CD4-positive, alpha-beta T cell treated with Interleukin-6 for 4 hours (primary cell): ENCODE measurements at regions not wholly inside any gene's neighbourhood (a gene's known extent, or its start where the extent isn't known, plus 50 kb on each side); places are given as distances from the start of the nearest gene placed in this dataset.

ENCODE experiments used
- DNase-seq: peaks from one replicate; pipeline ENCODE4 v3.0.0-alpha.2; 2020; ENCODE audit warnings: mixed read lengths

- DNase-seq, result no peak
Observed at GRCh38 chr18:47758000-47758399, 172.5 kb downstream of the SMAD2 start.

DNA sequence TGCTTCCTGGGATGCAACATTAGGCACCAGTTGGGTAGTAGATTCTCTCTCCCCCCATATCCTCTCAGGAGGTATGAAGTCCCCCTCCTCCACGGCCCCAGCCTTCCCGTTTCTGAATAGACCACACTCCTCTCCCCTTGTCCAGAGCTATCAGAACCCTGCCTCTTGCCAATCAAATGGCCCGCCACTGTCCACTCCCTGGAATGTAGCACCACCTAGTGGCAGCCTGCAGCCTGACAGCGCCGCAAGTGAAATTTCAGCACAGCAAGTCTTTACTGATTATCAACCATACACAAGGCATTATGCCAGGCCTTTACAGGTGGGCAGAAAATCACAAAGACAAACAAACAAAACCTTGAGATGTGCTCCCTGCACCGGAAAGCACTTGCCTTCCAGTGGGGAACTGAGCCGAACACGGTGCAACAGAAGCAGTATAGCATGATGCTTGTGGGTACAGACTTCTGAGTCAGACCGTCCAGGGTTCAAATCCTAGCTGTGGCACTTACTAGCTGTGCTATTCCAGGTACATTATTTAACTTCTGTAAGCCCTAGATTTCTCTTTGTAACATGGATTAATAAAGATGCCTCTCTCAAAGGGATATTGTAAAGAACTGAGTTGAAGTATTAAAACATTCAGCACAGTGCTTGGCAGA, 174.0 kb downstream of the SMAD2 start:
- DNase-seq, result peak; percentile 53

DNA sequence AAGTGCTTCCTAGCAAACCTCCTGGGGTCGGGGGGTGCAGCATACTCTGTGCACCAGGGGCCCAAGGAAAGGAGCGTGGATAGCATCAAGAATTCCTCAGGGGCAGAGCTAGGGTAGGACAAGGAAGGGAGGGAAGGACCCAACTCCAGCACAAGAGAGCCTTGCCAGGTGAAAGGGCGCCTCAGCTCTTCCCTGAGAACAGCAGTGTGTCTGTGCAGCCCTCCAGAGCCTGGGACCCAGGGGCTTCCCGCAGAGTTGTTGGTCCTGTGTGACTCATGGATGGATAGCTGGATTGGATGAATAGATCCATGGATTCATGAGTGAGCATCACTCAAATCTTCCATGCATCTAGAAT, 175.4 kb downstream of the SMAD2 start:
- no peak for DNase-seq

DNA sequence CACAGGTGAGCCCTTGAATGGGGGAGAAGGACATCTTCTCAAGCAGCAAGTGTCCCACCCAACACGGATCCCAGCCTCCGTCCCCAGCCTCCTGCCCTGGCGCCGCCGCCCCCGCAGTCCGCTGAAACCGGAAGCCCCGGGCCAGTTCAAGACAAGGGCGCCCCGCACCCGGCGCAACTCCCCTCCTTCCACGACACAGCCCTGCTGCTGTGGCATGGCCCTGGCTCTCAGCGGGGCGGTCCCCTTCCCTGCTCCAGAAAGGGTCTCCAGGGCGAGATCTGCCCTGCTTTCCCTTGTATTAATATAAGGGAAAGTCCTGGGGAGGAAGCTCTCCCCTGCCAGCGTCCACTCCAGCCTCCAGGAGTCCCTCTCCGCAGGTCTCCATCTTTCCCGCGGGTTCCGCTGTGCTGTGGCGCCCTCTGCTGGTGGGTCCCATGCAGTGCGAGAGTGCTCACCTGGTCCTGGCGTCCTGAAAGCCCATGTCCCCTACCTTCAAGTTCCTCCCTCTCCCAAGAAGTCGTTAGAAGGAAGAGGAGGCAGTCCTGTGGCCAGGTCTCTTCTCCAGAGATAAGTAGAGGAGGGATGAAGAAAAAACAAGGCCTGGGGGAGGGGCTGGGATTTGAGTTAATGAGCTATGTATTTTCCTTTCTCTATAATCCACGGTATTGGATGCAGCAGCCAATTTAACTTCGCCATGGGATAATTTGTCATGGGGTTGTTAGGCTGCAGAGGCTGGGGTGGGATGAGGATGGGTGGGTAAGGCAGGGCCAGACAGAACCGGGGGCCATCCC, 176.0 kb downstream of the SMAD2 start:
- peak; percentile 52 for DNase-seq

GRCh38 chr18:47752796-47753645, 177.4 kb downstream of the SMAD2 start:
- DNase-seq, result no peak

DNA sequence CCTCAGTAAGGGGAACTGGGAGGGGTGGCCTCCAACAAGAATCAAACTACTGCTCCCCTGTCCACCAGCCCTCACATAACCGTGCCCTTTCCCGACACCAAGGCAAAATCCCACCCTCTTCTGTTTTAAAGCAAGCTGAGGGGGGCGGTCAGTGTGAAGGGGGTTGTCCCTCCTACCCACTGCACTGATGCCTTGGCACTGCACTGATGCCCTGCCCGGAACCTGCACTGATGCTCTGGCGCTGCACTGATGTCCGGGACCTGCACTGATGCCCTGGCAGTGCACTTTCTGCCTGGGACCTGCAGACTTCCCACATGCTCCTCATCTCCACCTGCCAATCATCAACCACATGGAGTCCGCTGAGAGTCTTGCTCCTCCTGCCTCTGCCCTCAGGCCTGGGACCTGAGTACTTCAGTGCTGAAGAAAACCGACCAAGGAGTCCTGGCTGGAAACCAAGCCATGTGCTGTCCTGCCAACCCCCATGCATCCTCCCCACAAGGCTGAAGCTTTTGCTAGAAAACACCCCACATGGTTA, 179.5 kb downstream of the SMAD2 start:
- DNase-seq, result no peak

DNA sequence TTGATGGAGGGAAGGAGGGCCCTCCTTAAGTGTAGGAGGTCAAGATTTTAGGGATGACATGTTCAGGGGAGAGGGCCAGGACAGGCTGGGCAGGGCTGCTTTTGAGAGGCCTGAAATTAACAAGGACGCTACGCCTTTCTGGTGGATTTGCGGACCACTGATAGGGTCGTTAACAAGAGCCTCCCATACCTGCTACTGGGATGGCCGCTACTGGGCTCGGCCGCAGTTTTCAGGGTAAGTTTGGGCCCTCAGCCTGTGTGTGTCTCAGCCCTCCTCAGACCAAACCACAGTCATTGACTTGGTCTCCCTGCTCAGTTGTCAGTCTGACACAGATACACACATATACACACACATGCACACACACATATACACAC, 180.9 kb downstream of the SMAD2 start:
- no peak for DNase-seq

DNA sequence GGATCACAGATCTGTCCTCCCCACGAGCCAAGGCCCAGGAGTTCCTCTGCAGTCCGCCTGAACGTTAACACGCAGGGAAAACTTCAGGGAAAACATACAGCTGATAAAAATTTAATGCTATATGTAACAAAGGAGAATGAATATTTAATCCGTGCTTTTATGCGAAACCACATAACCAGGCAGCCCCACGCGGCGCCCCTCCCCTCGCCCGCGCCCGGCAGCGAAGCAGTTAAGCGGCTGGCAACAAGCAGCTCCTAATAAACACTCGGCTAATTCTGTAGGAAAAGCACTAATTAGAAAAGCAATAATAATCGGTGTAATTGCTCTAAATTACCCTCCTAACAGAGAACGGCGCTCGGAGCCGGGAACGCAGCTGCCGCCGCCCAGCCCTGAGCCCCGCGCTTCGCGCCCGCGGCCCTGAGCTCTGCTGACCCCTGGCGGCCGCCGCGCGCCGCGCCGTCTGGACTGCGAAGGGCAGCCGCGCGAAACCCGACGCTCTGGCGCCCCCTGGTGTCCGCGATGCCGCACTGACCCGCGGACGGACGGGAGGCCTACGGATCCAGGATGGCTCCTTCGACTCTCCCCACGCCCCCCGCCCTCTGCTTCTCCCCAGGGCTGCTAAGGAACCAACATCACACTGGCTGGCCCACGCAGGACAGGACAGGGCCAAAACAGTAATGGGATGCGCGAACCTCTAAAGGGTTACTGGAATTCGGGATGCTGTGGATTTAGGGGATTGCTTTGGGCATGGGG, 181.4 kb downstream of the SMAD2 start:
- DNase-seq, result peak; percentile 82

GRCh38 chr18:47748093-47748796, 182.2 kb downstream of the SMAD2 start:
- DNase-seq, result no peak

DNA sequence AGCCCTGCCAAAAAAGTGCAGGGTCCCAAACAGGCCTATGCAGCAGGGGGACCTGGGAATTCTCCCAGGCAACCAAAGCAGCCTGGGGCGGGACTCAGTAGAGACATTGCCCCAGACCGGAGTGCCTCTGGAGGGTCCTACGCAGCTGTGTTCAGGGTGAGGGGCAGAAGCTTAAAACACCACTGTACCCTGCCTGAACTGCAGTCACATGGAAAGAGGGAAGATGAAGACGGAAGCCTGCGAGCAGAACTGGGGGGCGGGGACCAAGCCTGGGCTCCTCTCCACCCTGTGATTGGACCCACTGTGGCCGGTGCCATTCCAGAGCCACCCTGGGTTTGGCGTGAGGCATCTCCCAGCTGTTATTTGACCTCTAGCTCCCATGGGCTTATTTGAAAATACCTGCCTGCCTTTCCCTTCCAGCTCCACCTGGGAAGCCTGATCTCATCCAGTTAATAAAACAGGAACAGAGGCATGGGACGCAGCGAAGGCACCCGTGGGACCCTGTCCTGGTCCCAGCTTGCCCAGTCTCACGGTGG, 183.1 kb downstream of the SMAD2 start:
- DNase-seq, result no peak

DNA sequence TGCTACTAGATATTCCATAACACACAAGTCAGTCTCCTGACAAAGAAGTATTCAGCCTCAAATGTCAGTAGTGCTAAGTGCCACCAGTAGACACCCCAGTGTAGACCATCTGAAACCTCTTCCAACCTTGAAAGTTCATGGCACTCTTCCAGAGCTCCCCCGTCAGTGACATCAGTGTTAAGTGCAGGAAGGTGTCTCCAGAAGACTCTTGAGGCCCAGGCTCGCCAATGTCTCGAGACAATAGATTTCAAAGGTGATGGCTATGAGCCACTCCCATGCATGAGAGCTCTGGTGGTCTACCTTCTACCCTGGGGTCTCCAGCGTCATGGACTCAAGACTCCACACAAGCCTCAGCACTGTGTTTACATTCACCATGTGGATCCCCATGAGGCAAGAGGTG, 183.8 kb downstream of the SMAD2 start:
- DNase-seq, result no peak

- no peak for DNase-seq
Observed at GRCh38 chr18:47745227-47745626, 185.2 kb downstream of the SMAD2 start.

GRCh38 chr18:47737956-47738355, 192.5 kb downstream of the SMAD2 start:
- DNase-seq, result no peak

DNA sequence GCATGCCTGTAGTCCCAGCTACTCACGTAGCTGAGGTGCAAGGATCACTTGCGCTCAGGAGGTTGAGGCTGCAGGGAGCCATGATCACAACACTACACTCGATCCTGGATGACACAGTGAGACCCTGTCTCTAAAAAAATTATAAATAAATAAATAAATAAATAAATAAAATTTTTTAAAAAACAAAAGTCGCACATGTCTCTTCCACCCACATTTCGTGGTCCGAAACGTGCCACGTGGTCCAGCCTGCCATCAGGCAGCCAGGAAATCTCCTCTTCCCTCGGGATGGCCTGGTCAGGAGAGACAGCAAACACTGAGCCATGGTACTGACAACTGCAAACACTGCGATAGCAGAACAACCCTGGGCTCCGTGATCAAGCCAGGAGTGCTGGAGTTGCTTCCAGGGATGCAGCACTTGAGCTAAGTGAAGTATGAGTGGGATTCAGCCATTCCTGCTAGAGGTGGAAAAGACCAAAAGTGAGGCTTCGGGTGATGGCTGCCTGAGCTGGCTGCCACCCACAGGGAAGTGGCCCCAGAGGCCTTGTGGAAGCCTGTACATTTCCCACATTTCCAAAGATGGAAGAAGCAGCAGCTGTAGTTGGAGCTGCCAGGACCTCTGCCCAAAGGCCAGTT, 193.1 kb downstream of the SMAD2 start:
- no peak for DNase-seq

DNA sequence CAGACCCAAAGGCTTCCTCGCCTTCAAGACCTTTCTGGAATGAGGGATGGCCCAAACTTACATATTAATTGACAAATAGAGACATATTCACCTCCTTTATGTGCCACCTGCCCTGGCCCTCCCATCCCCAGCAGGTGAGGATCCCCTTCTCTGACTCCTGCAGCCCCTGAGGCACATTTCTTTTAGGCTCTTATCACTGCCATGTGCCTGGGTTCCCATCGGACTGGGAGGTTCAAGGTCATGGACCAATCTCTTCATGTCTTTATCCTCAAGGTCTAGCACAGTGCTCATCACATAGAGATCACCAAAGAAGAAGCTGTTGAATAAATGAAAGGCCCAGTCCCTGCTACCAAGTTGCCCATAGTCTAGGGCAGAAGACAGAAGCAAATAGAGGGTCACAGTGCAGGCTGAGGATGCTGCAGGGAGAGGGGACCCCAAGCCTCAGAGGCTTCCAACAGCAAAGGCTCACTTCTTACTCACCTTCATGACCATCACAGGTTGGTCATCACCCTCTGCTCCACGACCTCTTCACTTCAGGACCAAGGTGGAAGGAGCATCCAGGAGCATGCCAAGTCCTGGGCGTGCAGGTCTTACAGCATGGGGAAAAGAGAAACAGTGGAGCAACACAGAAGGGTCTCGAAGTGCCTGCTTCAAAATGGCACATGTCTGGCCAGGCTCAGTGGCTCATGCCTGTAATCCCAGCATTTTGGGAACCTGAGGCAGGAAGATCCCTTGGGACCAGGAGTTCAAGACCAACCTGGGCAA, 193.9 kb downstream of the SMAD2 start:
- no peak for DNase-seq

GRCh38 chr18:47735041-47735702, 195.3 kb downstream of the SMAD2 start:
- no peak for DNase-seq

DNA sequence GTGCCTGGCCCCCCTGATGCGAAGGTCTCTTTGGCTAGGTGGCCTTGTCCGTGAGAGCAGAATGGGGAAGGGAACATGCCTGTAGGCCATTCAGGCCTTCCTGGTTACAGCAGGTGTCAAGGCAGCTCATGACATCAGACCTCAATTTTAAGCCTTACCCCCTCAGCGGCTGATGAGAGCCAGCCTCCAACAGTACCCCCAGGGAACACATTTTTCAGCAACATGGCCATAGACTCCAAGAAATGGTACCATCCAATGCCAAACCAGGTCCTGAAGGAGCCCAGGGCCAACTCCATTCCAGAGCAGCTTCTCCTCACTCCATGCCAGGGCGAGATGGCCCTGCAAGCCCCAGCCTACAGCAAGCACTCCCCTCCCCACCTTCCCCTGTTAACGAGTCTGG, 199.2 kb downstream of the SMAD2 start:
- DNase-seq, result no peak

GRCh38 chr18:47730795-47731194, 199.7 kb downstream of the SMAD2 start:
- no peak for DNase-seq

- DNase-seq, result no peak
Observed at GRCh38 chr18:47729356-47729755, 201.1 kb downstream of the SMAD2 start.

DNA sequence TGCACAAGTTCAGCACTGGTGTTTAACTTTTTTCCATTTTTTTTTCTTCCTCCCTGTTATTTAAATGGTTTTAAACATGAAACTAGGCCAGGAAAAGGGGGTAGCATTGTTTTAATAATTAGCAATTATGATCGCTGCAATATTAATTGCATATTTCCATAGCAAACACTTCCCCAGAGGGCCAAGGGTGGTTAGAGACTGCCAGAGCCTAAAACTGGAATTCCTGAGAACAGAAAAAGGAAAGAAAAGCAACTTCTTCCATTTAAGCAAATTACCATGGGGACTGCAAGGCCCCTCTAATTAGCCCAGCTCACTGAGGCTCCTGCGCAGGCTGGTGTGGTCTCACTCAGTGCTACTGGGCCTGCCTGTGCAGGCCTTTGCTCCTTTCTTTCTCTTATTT, 201.5 kb downstream of the SMAD2 start:
- no peak for DNase-seq
